HepG2 (cell line): ENCODE measurements at regions not wholly inside any gene's neighbourhood (a gene's known extent, or its start where the extent isn't known, plus 50 kb on each side); places are given as distances from the start of the nearest gene placed in this dataset.

Source experiments
- BRD4 ChIP-seq: sonication (generic); formaldehyde crosslinking; IDR thresholded peaks from 2 replicates; pipeline ENCODE4 v1.4.0; 2020; ENCODE audit warnings: missing genetic modification reagents
- CCDC6 ChIP-seq: sonication (generic); formaldehyde crosslinking; IDR thresholded peaks from 2 replicates; pipeline ENCODE4 v1.8.1; 2022; ENCODE audit warnings: mild to moderate bottlenecking, missing genetic modification reagents, moderate library complexity
- DMAP1 ChIP-seq: IDR thresholded peaks from 2 replicates; pipeline ENCODE4 v1.6.1; 2016
- DNMT3B ChIP-seq: conservative IDR thresholded peaks from 2 replicates; pipeline ENCODE4 v1.6.1; 2016; ENCODE audit warnings: missing biosample characterization, control low read depth
- EEA1 ChIP-seq: sonication (generic); formaldehyde crosslinking; IDR thresholded peaks from 2 replicates; pipeline ENCODE4 v1.5.1; 2020; ENCODE audit warnings: mild to moderate bottlenecking, missing genetic modification reagents, borderline replicate concordance
- EHMT2 ChIP-seq: fragments of 200-600 bp; sonication (generic); IDR thresholded peaks from 2 replicates; pipeline ENCODE4 v1.7.0; 2017; ENCODE audit warnings: antibody characterized with exemption, low read depth, low read length, borderline replicate concordance
- FOXJ3 ChIP-seq: sonication (generic); formaldehyde crosslinking; IDR thresholded peaks from 2 replicates; pipeline ENCODE4 v1.4.0; 2020; ENCODE audit warnings: missing genetic modification reagents, mild to moderate bottlenecking, borderline replicate concordance
- MXD4 ChIP-seq: IDR thresholded peaks from 2 replicates; pipeline ENCODE4 v1.6.1; 2016; ENCODE audit warnings: mild to moderate bottlenecking, missing biosample characterization, missing genetic modification reagents
- NFATC3 ChIP-seq: sonication (generic); formaldehyde crosslinking; IDR thresholded peaks from 2 replicates; pipeline ENCODE4 v1.5.1; 2020; ENCODE audit warnings: mild to moderate bottlenecking, missing genetic modification reagents
- NR2F1 ChIP-seq, 2 experiments: fragments of 450-650 bp in 1 of 2; formaldehyde crosslinking in 1 of 2; IDR thresholded peaks; 2 replicates each; pipeline versions ENCODE4 v1.5.0 to v1.6.1; 2016 to 2020; ENCODE audit warnings: mild to moderate bottlenecking in 1 of 2, missing compliant biosample characterization in 1 of 2, missing genetic modification reagents in 1 of 2, moderate library complexity in 1 of 2
- XRCC5 ChIP-seq: fragments of 200-400 bp; formaldehyde crosslinking; optimal IDR thresholded peaks from 2 replicates; pipeline ENCODE3; 2017; ENCODE audit warnings: mild to moderate bottlenecking, low read length
- ZNF550 ChIP-seq: sonication (generic); formaldehyde crosslinking; IDR thresholded peaks from 2 replicates; pipeline ENCODE4 v1.4.0; 2020; ENCODE audit warnings: mild to moderate bottlenecking, missing genetic modification reagents, borderline replicate concordance
- ZNF598 ChIP-seq: sonication (generic); formaldehyde crosslinking; IDR thresholded peaks from 2 replicates; pipeline ENCODE4 v1.5.1; 2020; ENCODE audit warnings: mild to moderate bottlenecking, missing genetic modification reagents, borderline replicate concordance
- ZNF7 ChIP-seq: IDR thresholded peaks from 2 replicates; pipeline ENCODE4 v1.6.1; 2016; ENCODE audit warnings: missing biosample characterization, missing genetic modification reagents
- ZNF878 ChIP-seq: sonication (generic); formaldehyde crosslinking; IDR thresholded peaks from 2 replicates; pipeline ENCODE4 v1.8.1; 2023; ENCODE audit warnings: mild to moderate bottlenecking, missing genetic modification reagents, moderate library complexity
- ZSCAN29 ChIP-seq: sonication (generic); formaldehyde crosslinking; conservative IDR thresholded peaks from 2 replicates; pipeline ENCODE4 v1.4.0; 2020; ENCODE audit warnings: mild to moderate bottlenecking, missing genetic modification reagents
- TF ChIP-seq, protein P1 (sequence below): sonication (generic); formaldehyde crosslinking; IDR thresholded peaks from 2 replicates; pipeline ENCODE4 v1.4.0; 2020; ENCODE audit warnings: missing genetic modification reagents
- TF ChIP-seq, protein P2 (sequence below): sonication (generic); formaldehyde crosslinking; IDR thresholded peaks from 2 replicates; pipeline ENCODE4 v1.4.0; 2020; ENCODE audit warnings: missing genetic modification reagents
- TF ChIP-seq, protein P3 (sequence below): sonication (generic); formaldehyde crosslinking; IDR thresholded peaks from 2 replicates; pipeline ENCODE4 v1.5.0; 2020; ENCODE audit warnings: mild to moderate bottlenecking, missing genetic modification reagents, moderate library complexity
- TF ChIP-seq, protein P4 (sequence below): sonication (generic); formaldehyde crosslinking; IDR thresholded peaks from 2 replicates; pipeline ENCODE4 v1.8.0; 2022; ENCODE audit warnings: missing genetic modification reagents, mild to moderate bottlenecking, inconsistent platforms, borderline replicate concordance
- TF ChIP-seq, protein P5 (sequence below): IDR thresholded peaks from 2 replicates; pipeline ENCODE4 v1.6.1; 2016; ENCODE audit warnings: control low read depth

DNA sequence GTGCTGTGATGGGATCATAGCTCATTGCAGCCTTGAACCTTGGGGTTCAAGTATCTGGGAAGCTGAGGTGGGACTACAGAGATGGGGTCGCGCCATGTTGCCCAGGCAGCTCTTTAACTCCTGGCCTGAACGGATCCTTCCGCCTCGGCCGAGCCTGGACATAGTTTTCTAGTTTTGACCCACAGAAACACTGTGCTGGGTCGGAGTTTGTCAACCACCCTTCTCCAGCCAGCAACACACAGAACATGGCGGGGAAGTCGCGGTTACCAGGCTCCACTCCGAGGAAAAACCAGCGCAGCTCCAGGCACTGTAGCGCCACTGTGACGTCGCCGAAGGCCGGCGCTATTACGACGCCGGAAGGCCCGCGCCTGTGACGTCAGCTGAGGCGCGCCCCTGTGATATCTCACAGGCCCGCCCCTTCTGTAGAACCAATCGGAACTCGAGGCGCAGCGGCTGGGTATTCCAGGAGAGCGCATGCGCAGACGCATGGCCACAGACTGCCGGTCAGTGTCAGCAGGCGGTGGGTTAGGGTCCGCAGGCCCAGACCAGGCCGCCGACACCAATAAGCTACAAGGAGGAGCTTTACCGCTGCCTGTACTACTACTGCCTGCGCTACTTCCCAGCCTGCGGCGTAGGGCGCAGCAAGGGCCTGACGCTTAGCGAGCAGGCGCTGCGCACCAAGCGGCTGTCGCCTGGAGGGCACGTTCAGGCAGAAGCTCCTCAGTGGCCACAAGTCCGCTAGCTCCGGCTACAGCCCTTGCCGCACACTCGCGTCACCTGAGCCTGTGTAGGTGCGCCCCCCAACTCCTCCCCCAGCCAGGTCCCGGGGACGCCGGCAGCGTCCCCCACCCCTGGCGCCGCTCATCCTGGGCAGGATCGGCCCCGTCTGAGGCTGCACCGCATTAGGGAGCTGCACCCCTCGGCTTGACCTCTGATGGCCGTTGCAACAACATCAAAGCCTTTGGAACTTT, 135.2 kb upstream of the KCTD7 start (continued):
- TF ChIP-seq, protein P1, sequence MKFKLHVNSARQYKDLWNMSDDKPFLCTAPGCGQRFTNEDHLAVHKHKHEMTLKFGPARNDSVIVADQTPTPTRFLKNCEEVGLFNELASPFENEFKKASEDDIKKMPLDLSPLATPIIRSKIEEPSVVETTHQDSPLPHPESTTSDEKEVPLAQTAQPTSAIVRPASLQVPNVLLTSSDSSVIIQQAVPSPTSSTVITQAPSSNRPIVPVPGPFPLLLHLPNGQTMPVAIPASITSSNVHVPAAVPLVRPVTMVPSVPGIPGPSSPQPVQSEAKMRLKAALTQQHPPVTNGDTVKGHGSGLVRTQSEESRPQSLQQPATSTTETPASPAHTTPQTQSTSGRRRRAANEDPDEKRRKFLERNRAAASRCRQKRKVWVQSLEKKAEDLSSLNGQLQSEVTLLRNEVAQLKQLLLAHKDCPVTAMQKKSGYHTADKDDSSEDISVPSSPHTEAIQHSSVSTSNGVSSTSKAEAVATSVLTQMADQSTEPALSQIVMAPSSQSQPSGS (CRISPR knock-in tag): peak; percentile 93
- TF ChIP-seq DNMT3B (CRISPR knock-in tag): peak; percentile 87; the same call in 1 of the 2 replicates
- peak; percentile 83 for TF ChIP-seq DMAP1 (CRISPR knock-in tag)
- peak; percentile 61; the same call in 1 of the 2 replicates for TF ChIP-seq ZNF598 (CRISPR knock-in tag)
- peak; percentile 45 for TF ChIP-seq XRCC5
- TF ChIP-seq ZNF550 (CRISPR knock-in tag): no peak
- TF ChIP-seq ZNF7: peak; percentile 44; the same call in 1 of the 2 replicates
- peak; percentile 92 for TF ChIP-seq MXD4 (CRISPR knock-in tag)
- TF ChIP-seq, protein P2, sequence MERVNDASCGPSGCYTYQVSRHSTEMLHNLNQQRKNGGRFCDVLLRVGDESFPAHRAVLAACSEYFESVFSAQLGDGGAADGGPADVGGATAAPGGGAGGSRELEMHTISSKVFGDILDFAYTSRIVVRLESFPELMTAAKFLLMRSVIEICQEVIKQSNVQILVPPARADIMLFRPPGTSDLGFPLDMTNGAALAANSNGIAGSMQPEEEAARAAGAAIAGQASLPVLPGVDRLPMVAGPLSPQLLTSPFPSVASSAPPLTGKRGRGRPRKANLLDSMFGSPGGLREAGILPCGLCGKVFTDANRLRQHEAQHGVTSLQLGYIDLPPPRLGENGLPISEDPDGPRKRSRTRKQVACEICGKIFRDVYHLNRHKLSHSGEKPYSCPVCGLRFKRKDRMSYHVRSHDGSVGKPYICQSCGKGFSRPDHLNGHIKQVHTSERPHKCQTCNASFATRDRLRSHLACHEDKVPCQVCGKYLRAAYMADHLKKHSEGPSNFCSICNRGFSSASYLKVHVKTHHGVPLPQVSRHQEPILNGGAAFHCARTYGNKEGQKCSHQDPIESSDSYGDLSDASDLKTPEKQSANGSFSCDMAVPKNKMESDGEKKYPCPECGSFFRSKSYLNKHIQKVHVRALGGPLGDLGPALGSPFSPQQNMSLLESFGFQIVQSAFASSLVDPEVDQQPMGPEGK (CRISPR knock-in tag): 0 out of 2 replicates have a peak, but pooled peaks have one; percentile 16
- no peak for TF ChIP-seq ZSCAN29 (CRISPR knock-in tag)
- peak; percentile 72; the same call in 1 of the 2 replicates for TF ChIP-seq EEA1 (CRISPR knock-in tag)
- no peak for TF ChIP-seq EHMT2
- TF ChIP-seq, protein P3, sequence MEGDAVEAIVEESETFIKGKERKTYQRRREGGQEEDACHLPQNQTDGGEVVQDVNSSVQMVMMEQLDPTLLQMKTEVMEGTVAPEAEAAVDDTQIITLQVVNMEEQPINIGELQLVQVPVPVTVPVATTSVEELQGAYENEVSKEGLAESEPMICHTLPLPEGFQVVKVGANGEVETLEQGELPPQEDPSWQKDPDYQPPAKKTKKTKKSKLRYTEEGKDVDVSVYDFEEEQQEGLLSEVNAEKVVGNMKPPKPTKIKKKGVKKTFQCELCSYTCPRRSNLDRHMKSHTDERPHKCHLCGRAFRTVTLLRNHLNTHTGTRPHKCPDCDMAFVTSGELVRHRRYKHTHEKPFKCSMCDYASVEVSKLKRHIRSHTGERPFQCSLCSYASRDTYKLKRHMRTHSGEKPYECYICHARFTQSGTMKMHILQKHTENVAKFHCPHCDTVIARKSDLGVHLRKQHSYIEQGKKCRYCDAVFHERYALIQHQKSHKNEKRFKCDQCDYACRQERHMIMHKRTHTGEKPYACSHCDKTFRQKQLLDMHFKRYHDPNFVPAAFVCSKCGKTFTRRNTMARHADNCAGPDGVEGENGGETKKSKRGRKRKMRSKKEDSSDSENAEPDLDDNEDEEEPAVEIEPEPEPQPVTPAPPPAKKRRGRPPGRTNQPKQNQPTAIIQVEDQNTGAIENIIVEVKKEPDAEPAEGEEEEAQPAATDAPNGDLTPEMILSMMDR (CRISPR knock-in tag): peak; percentile 50
- TF ChIP-seq FOXJ3: peak; percentile 76
- TF ChIP-seq, protein P4, sequence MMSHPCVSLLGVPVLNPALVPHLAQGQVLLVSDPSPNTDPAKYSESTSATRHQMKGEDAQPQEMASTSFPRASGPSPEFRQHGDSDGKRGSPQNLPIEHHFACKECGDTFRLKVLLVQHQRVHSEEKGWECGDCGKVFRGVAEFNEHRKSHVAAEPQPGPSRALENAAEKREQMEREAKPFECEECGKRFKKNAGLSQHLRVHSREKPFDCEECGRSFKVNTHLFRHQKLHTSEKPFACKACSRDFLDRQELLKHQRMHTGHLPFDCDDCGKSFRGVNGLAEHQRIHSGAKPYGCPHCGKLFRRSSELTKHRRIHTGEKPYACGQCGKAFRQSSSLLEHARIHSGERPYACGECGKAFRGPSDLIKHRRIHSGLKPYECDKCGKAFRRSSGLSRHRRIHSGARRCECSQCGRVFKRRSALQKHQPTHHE (CRISPR knock-in tag): peak; percentile 87; the same call in 1 of the 2 replicates
- 0 out of 2 replicates have a peak, but pooled peaks have one; percentile 65 for TF ChIP-seq ZNF878 (CRISPR knock-in tag)
- TF ChIP-seq NFATC3 (CRISPR knock-in tag): peak; percentile 91; the same call in 1 of the 2 replicates
- TF ChIP-seq, protein P5, sequence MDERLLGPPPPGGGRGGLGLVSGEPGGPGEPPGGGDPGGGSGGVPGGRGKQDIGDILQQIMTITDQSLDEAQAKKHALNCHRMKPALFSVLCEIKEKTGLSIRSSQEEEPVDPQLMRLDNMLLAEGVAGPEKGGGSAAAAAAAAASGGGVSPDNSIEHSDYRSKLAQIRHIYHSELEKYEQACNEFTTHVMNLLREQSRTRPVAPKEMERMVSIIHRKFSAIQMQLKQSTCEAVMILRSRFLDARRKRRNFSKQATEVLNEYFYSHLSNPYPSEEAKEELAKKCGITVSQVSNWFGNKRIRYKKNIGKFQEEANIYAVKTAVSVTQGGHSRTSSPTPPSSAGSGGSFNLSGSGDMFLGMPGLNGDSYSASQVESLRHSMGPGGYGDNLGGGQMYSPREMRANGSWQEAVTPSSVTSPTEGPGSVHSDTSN (CRISPR knock-in tag): no peak
- TF ChIP-seq CCDC6 (CRISPR knock-in tag): peak; percentile 93
- TF ChIP-seq BRD4 (CRISPR knock-in tag): peak; percentile 84
- TF ChIP-seq NR2F1 (CRISPR knock-in tag; IDR thresholded peaks at IDR 0.05): no peak
